HL-60 (cell line): ENCODE measurements at regions not wholly inside any gene's neighbourhood (a gene's known extent, or its start where the extent isn't known, plus 50 kb on each side); places are given as distances from the start of the nearest gene placed in this dataset.

ENCODE experiments used
- GABPA ChIP-seq: IDR thresholded peaks from 2 replicates; pipeline ENCODE4 v1.6.1; 2012; ENCODE audit warnings: low read depth
- TF ChIP-seq, protein P1 (sequence below): IDR thresholded peaks from one replicate; pipeline ENCODE4 v1.5.1; 2011; ENCODE audit warnings: low read length, control low read depth, inconsistent platforms; ENCODE audit not compliant: insufficient read depth

DNA sequence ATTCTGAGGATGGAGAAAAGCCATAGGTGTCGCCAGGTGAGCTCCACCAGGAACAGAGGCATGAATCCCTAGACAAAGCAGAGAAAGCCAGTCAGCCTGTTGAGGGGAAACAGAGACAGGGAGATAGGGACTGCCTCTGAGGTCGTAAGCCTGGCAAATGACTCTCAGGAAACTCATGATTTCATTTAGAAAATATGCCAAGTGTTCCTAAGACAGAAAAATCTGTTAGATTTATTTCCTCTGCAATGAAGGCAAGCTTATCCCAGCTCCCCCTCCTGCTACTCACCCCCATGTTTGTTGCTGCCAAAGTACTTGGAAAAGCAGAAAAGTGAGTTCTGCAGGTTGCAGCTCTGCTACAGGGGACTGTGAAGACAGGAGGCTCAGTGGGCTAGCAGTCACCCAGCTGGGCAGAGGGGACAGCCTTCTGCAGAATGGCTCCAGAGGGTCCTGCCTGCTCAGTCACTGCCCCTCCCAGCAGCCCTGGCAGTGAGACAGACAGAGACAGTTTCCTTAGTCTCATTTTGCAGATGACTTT lies 184.3 kb downstream of the ADRA2A start:
- TF ChIP-seq GABPA = no peak
- TF ChIP-seq, protein P1, sequence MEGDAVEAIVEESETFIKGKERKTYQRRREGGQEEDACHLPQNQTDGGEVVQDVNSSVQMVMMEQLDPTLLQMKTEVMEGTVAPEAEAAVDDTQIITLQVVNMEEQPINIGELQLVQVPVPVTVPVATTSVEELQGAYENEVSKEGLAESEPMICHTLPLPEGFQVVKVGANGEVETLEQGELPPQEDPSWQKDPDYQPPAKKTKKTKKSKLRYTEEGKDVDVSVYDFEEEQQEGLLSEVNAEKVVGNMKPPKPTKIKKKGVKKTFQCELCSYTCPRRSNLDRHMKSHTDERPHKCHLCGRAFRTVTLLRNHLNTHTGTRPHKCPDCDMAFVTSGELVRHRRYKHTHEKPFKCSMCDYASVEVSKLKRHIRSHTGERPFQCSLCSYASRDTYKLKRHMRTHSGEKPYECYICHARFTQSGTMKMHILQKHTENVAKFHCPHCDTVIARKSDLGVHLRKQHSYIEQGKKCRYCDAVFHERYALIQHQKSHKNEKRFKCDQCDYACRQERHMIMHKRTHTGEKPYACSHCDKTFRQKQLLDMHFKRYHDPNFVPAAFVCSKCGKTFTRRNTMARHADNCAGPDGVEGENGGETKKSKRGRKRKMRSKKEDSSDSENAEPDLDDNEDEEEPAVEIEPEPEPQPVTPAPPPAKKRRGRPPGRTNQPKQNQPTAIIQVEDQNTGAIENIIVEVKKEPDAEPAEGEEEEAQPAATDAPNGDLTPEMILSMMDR = no peak
